SK-N-SH treated with all-trans-retinoic acid at 6 μM for 48 hours (cell line): ENCODE measurements at regions not wholly inside any gene's neighbourhood (a gene's known extent, or its start where the extent isn't known, plus 50 kb on each side); places are given as distances from the start of the nearest gene placed in this dataset.

Experiments
- ESRRG ChIP-seq: fragments of 250-450 bp; sonication (Bioruptor Pico); IDR thresholded peaks from 2 replicates; pipeline ENCODE4 v1.6.1; 2021; ENCODE audit warnings: mild to moderate bottlenecking
- RARB ChIP-seq: fragments of 250-450 bp; sonication (Bioruptor Pico); IDR thresholded peaks from 2 replicates; pipeline ENCODE4 v1.8.0; 2021; ENCODE audit warnings: mild to moderate bottlenecking, moderate library complexity
- SNAI2 ChIP-seq: fragments of 250-450 bp; sonication (Bioruptor Pico); IDR thresholded peaks from 2 replicates; pipeline ENCODE4 v1.5.0; 2020; ENCODE audit warnings: mild to moderate bottlenecking, moderate library complexity
- ZNF8 ChIP-seq: fragments of 450-650 bp; formaldehyde crosslinking; IDR thresholded peaks from 2 replicates; pipeline ENCODE4 v1.5.0; 2020; ENCODE audit warnings: mild to moderate bottlenecking, moderate library complexity
- TF ChIP-seq, protein P1 (sequence below): fragments of 250-450 bp; sonication (Bioruptor Pico); IDR thresholded peaks from 2 replicates; pipeline ENCODE4 v1.5.1; 2020; ENCODE audit warnings: low read depth, mild to moderate bottlenecking, moderate library complexity

DNA sequence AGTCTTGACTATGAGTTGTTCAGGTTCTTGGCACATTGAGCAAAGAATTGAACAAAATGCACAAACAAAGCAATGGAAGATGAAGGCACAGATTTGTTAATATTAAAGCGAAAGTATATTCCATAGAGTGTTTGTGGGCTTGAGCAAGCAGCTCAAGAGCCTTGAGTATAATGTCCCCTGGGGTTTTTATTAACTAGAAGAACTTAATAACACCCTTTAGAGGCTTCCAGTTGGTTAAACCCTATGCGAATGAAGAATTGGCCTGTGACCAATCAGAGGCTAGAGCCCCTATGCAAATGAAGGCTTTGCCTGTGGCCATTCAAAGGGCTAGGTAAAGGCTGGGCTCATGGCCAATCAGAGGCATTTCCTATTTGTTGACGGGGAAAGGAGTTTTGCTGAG, 135.3 kb upstream of the IL12B start:
- TF ChIP-seq SNAI2 (no peak), ZNF8 (CRISPR knock-in tag) (no peak), RARB (CRISPR knock-in tag) (no peak), ESRRG (CRISPR knock-in tag) (no peak)
- TF ChIP-seq, protein P1, sequence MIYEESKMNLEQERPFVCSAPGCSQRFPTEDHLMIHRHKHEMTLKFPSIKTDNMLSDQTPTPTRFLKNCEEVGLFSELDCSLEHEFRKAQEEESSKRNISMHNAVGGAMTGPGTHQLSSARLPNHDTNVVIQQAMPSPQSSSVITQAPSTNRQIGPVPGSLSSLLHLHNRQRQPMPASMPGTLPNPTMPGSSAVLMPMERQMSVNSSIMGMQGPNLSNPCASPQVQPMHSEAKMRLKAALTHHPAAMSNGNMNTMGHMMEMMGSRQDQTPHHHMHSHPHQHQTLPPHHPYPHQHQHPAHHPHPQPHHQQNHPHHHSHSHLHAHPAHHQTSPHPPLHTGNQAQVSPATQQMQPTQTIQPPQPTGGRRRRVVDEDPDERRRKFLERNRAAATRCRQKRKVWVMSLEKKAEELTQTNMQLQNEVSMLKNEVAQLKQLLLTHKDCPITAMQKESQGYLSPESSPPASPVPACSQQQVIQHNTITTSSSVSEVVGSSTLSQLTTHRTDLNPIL = no peak
